Fibroblast of skin of left quadriceps (primary cell): ENCODE measurements at regions not wholly inside any gene's neighbourhood (a gene's known extent, or its start where the extent isn't known, plus 50 kb on each side); places are given as distances from the start of the nearest gene placed in this dataset.
"Not testable (repeated sequence)": the region's sequence is repeated elsewhere in the genome, so short reads cannot be mapped to it uniquely, and the experiment has no call there.

Source experiments
- DNase-seq, 2 experiments: peaks; one replicate each; pipeline ENCODE4 v3.0.0-alpha.2; 2013; ENCODE audit warnings: low read depth in 2 of 2

GRCh38 chr5:159642379-159642778 lies 273.9 kb upstream of the ADRA1B start:
- DNase-seq: no peak

GRCh38 chr5:159644053-159644452 lies 272.2 kb upstream of the ADRA1B start:
- no peak for DNase-seq

- DNase-seq: no peak
These were observed 271.0 kb upstream of the ADRA1B start for GRCh38 chr5:159645179-159645846.

GRCh38 chr5:159650803-159651202 lies 265.5 kb upstream of the ADRA1B start:
- DNase-seq: no peak

GRCh38 chr5:159655757-159656409 lies 260.4 kb upstream of the ADRA1B start:
- no peak for DNase-seq

GRCh38 chr5:159657298-159657697 lies 259.0 kb upstream of the ADRA1B start:
- DNase-seq: no peak

- no peak for DNase-seq
These were observed 258.5 kb upstream of the ADRA1B start for GRCh38 chr5:159657771-159658170.

GRCh38 chr5:159658266-159658925 lies 257.9 kb upstream of the ADRA1B start:
- DNase-seq: no peak

- no peak for DNase-seq
These were observed 255.9 kb upstream of the ADRA1B start for GRCh38 chr5:159660401-159660800.

- no peak for DNase-seq
These were observed 252.3 kb upstream of the ADRA1B start for GRCh38 chr5:159663986-159664385.

GRCh38 chr5:159667286-159667685 lies 249.0 kb upstream of the ADRA1B start:
- DNase-seq: no peak

GRCh38 chr5:159668556-159668955 lies 247.7 kb upstream of the ADRA1B start:
- no peak for DNase-seq

- DNase-seq: no peak
These were observed 246.7 kb upstream of the ADRA1B start for GRCh38 chr5:159669559-159669958.

GRCh38 chr5:159671886-159672285 lies 244.4 kb upstream of the ADRA1B start:
- DNase-seq: no peak

- DNase-seq: no peak
These were observed 242.7 kb upstream of the ADRA1B start for GRCh38 chr5:159673538-159673937.

GRCh38 chr5:159678657-159679392 lies 237.5 kb upstream of the ADRA1B start:
- DNase-seq: no peak

GRCh38 chr5:159680095-159680494 lies 236.2 kb upstream of the ADRA1B start:
- DNase-seq: no peak

GRCh38 chr5:159681661-159682060 lies 234.6 kb upstream of the ADRA1B start:
- DNase-seq: no peak

GRCh38 chr5:159682623-159683022 lies 233.7 kb upstream of the ADRA1B start:
- no peak for DNase-seq

- DNase-seq: not testable (repeated sequence)
These were observed 228.4 kb upstream of the ADRA1B start for GRCh38 chr5:159687892-159688291.

- DNase-seq: no peak
These were observed 220.5 kb upstream of the ADRA1B start for GRCh38 chr5:159695741-159696294.

- no peak for DNase-seq
These were observed 218.8 kb upstream of the ADRA1B start for GRCh38 chr5:159697530-159697929.
